ENCODE measurements at regions not wholly inside any gene's neighbourhood (a gene's known extent, or its start where the extent isn't known, plus 50 kb on each side); places are given as distances from the start of the nearest gene placed in this dataset.

- TF ChIP-seq CTCF (IDR thresholded peaks at IDR 0.05) (no peak), POLR2AphosphoS5 (IDR thresholded peaks at IDR 0.05) (no peak), POLR2A (IDR thresholded peaks at IDR 0.05) (no peak)
Observed at GRCh38 chr1:71270394-71270915, 189.6 kb upstream of the ZRANB2 start.
